Parathyroid adenoma (tissue), 2 donors: ENCODE measurements at regions not wholly inside any gene's neighbourhood (a gene's known extent, or its start where the extent isn't known, plus 50 kb on each side); places are given as distances from the start of the nearest gene placed in this dataset.

Experiments used
- H2AFZ ChIP-seq: fragments of 300-600 bp; sonication (generic); one replicate; pipeline ENCODE4 v1.7.0; 2017; ENCODE audit warnings: antibody characterized with exemption, mild to moderate bottlenecking
- H3K27ac ChIP-seq: fragments of 300-600 bp; sonication (generic); one replicate; pipeline ENCODE4 v1.7.0; 2017
- H3K27me3 ChIP-seq: fragments of 300-600 bp; sonication (generic); one replicate; pipeline ENCODE4 v1.7.0; 2017; ENCODE audit warnings: low read length; ENCODE audit not compliant: control insufficient read depth, insufficient read depth
- H3K36me3 ChIP-seq: fragments of 300-600 bp; sonication (generic); one replicate; pipeline ENCODE4 v1.7.0; 2017; ENCODE audit warnings: low read length; ENCODE audit not compliant: control insufficient read depth, insufficient read depth
- H3K4me1 ChIP-seq: fragments of 300-600 bp; sonication (generic); one replicate; pipeline ENCODE4 v1.7.0; 2017; ENCODE audit warnings: control low read depth
- H3K4me2 ChIP-seq: fragments of 300-600 bp; sonication (generic); one replicate; pipeline ENCODE4 v1.7.0; 2017; ENCODE audit warnings: low read length
- H3K4me3 ChIP-seq: fragments of 300-600 bp; sonication (generic); one replicate; pipeline ENCODE4 v1.7.0; 2017; ENCODE audit warnings: low read depth, low read length
- H3K79me2 ChIP-seq: fragments of 300-600 bp; sonication (generic); one replicate; pipeline ENCODE4 v1.7.0; 2017; ENCODE audit warnings: control low read depth
- H3K9ac ChIP-seq: fragments of 300-600 bp; sonication (generic); one replicate; pipeline ENCODE4 v1.7.0; 2017; ENCODE audit warnings: mild to moderate bottlenecking
- H3K9me3 ChIP-seq: fragments of 300-600 bp; sonication (generic); one replicate; pipeline ENCODE4 v1.7.0; 2017; ENCODE audit warnings: low read length; ENCODE audit not compliant: control insufficient read depth
- TF ChIP-seq, protein P1 (sequence below): fragments of 300-600 bp; sonication (generic); IDR thresholded peaks from one replicate; pipeline ENCODE4 v1.7.0; 2017; ENCODE audit warnings: antibody characterized with exemption, mild to moderate bottlenecking
- donor health status: primary hyperparathyroidism.

DNA sequence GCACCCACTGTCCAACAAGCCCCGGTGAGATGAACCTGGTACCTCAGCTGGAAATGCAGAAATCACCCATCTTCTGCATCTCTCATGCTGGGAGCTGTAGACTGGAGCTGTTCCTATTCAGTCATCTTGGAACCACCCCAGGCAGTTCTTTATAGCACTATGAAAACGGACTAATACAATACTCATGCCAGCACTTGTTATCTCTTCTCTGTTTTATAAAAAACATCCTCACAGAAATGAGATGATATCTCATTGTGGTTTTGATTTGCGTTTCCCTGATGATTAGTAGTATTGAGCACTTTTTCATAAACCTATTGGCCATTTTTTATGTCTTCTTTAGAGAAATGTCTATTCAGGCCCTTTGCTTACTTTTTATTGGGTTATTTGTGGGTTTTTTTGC lies 156.2 kb upstream of the ARPP21 start:
- Histone ChIP-seq H3K4me1 (no peaks in the 10 kb centered on the region), H3K4me2 (no peak overlapping the region), H3K27me3 (no peaks in the 10 kb centered on the region), H3K36me3 (no peaks in the 10 kb centered on the region), H3K79me2 (no peaks in the 10 kb centered on the region), H3K9me3 (no peaks in the 10 kb centered on the region), H3K27ac (no peak overlapping the region), H3K4me3 (no peak overlapping the region), H3K9ac (no peak overlapping the region), H2AFZ (no peak overlapping the region)
- TF ChIP-seq, protein P1, sequence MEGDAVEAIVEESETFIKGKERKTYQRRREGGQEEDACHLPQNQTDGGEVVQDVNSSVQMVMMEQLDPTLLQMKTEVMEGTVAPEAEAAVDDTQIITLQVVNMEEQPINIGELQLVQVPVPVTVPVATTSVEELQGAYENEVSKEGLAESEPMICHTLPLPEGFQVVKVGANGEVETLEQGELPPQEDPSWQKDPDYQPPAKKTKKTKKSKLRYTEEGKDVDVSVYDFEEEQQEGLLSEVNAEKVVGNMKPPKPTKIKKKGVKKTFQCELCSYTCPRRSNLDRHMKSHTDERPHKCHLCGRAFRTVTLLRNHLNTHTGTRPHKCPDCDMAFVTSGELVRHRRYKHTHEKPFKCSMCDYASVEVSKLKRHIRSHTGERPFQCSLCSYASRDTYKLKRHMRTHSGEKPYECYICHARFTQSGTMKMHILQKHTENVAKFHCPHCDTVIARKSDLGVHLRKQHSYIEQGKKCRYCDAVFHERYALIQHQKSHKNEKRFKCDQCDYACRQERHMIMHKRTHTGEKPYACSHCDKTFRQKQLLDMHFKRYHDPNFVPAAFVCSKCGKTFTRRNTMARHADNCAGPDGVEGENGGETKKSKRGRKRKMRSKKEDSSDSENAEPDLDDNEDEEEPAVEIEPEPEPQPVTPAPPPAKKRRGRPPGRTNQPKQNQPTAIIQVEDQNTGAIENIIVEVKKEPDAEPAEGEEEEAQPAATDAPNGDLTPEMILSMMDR: no peak

DNA sequence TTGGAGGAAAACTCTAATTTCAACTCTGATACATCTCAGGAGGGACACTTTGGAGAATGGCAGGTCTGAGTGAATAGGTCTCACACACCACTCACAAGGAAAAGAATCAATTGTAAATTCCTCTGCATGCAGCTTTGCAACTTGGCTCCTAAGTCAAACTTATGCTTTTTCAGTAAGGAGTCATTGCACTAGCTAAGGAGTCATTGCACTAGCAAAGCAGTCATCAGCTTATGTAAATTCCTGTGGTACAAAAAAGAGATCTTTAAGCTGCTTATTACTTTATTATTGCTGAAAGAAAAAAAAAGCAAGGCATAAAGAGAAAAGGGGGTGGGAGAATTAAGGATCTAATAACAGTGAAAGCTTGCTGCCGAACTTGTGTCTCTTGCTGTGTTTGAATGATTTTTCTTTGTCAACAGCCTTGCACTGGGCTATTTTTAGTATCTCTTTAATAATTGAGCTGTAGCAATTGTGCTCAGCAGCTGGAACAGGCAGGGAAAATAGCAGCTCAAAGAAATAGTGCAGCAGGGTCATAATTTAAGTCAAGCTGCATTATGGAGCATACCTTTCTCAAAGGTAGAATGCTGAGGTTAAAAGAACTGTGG lies 154.3 kb upstream of the ARPP21 start:
- Histone ChIP-seq H2AFZ (no peak overlapping the region), H3K4me2 (no peak overlapping the region), H3K4me3 (no peak overlapping the region), H3K27me3 (no peaks in the 10 kb centered on the region), H3K4me1 (no peaks in the 10 kb centered on the region), H3K79me2 (no peaks in the 10 kb centered on the region), H3K9ac (no peak overlapping the region), H3K36me3 (no peaks in the 10 kb centered on the region), H3K9me3 (no peaks in the 10 kb centered on the region), H3K27ac (no peak overlapping the region)
- TF ChIP-seq, protein P1: no peak

DNA sequence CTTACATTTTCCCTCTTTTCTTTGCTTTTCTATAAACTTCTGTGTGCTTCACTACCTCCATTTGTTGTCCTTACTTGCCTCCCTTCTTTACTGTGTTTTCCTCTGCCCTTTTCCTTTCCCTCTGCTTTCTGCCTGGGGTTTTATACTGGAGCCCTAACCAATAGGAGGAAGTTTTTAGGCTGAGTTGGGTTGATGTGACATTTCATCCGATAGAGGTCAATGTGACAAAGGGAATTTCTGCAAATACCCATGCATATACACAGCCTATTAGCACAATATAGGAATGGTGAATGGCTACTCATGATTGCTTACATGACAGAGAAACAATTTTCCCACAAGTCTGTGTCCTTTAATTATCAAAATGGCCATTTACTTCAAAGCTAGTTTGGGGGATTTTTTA lies 153.0 kb upstream of the ARPP21 start:
- Histone ChIP-seq H3K4me1 (no peaks in the 10 kb centered on the region), H3K27ac (no peak overlapping the region), H3K79me2 (no peaks in the 10 kb centered on the region), H3K27me3 (no peaks in the 10 kb centered on the region), H3K4me3 (no peak overlapping the region), H3K9ac (no peak overlapping the region), H3K36me3 (no peaks in the 10 kb centered on the region), H3K9me3 (no peaks in the 10 kb centered on the region), H3K4me2 (no peak overlapping the region), H2AFZ (no peak overlapping the region)
- TF ChIP-seq, protein P1: no peak

DNA sequence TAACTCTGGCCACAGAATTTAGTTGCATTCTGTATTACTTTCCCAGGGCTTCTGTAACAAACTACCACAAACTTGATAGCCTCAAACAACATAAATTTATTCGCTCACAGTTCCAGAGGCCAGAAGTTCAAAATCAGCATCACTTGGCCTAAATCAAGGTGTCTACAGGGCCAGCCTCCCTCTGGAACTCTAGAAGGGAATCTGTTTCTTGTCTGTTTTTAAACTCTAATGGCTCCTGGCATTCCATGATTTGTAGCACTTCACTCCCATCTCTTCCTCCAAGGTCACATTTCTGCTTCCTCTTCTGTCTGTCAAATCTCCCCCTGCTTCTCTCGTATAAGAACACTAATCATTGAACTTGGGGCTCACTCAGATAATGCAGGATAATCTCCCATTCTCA lies 151.9 kb upstream of the ARPP21 start:
- no peaks in the 10 kb centered on the region for H3K36me3 ChIP-seq
- H3K4me1 ChIP-seq: no peaks in the 10 kb centered on the region
- no peak overlapping the region for H3K27ac ChIP-seq
- H3K4me2 ChIP-seq: no peak overlapping the region
- no peak overlapping the region for H2AFZ ChIP-seq
- no peaks in the 10 kb centered on the region for H3K27me3 ChIP-seq
- H3K9me3 ChIP-seq: no peaks in the 10 kb centered on the region
- no peak overlapping the region for H3K9ac ChIP-seq
- no peaks in the 10 kb centered on the region for H3K79me2 ChIP-seq
- TF ChIP-seq, protein P1: no peak
- H3K4me3 ChIP-seq: no peak overlapping the region

DNA sequence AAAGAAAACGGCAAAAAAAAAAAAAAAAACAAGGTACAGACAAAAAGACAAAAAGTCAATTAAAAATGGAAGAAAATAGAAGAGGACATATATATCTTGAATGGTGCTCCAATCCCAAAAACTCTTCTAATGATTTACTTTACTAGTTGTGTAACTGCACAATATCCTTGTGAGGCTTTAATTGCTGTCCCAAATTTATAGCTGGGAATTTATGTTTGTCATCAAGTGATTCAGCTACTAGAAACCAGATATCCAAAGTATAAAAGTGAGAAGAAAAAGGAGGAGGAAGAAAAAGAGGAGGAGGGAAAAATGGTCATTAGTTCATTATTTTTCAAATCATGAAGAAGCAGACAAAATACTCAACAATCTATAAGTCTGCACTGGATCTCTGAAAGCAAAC lies 150.8 kb upstream of the ARPP21 start:
- TF ChIP-seq, protein P1: no peak

More for the DNA sequence above, 150.8 kb upstream of the ARPP21 start:
- no peak overlapping the region for H2AFZ ChIP-seq
- no peak overlapping the region for H3K4me3 ChIP-seq
- H3K36me3 ChIP-seq: no peaks in the 10 kb centered on the region
- no peaks in the 10 kb centered on the region for H3K27me3 ChIP-seq
- no peak overlapping the region for H3K9ac ChIP-seq
- H3K27ac ChIP-seq: no peak overlapping the region
- no peaks in the 10 kb centered on the region for H3K9me3 ChIP-seq
- H3K79me2 ChIP-seq: no peaks in the 10 kb centered on the region
- H3K4me1 ChIP-seq: no peaks in the 10 kb centered on the region
- no peak overlapping the region for H3K4me2 ChIP-seq
